Ishikawa (cell line): ENCODE measurements at regions not wholly inside any gene's neighbourhood (a gene's known extent, or its start where the extent isn't known, plus 50 kb on each side); places are given as distances from the start of the nearest gene placed in this dataset.

Experiments used
- EP300 ChIP-seq: IDR thresholded peaks from 2 replicates; pipeline ENCODE4 v1.6.1; 2012; ENCODE audit warnings: borderline replicate concordance
- NFIC ChIP-seq: IDR thresholded peaks from 2 replicates; pipeline ENCODE4 v1.6.1; 2012

- TF ChIP-seq EP300 (no peak), NFIC (no peak)
Measured at GRCh38 chr3:176724394-176724759, 472.9 kb downstream of the TBL1XR1 start.
